Fibroblast of peridontal ligament (primary cell): ENCODE measurements at regions not wholly inside any gene's neighbourhood (a gene's known extent, or its start where the extent isn't known, plus 50 kb on each side); places are given as distances from the start of the nearest gene placed in this dataset.

ENCODE experiments used
- DNase-seq: peaks from one replicate; pipeline ENCODE4 v3.0.0-alpha.2; 2010; ENCODE audit errors: extremely low read depth

- no peak for DNase-seq
These were observed 847.3 kb upstream of the SOX11 start for GRCh38 chr2:4844881-4845280.

GRCh38 chr2:4862031-4862430 is 830.2 kb upstream of the SOX11 start:
- DNase-seq: no peak

GRCh38 chr2:4866198-4866597 is 826.0 kb upstream of the SOX11 start:
- DNase-seq: no peak

GRCh38 chr2:4868466-4868865 is 823.7 kb upstream of the SOX11 start:
- no peak for DNase-seq

- no peak for DNase-seq
These were observed 823.0 kb upstream of the SOX11 start for GRCh38 chr2:4869154-4869553.

- DNase-seq: no peak
These were observed 818.8 kb upstream of the SOX11 start for GRCh38 chr2:4873364-4873763.

- DNase-seq: no peak
These were observed 818.1 kb upstream of the SOX11 start for GRCh38 chr2:4873876-4874593.

GRCh38 chr2:4882421-4882820 is 809.8 kb upstream of the SOX11 start:
- DNase-seq: no peak

GRCh38 chr2:4882941-4883340 is 809.2 kb upstream of the SOX11 start:
- no peak for DNase-seq

GRCh38 chr2:4883375-4883774 is 808.8 kb upstream of the SOX11 start:
- DNase-seq: no peak

- no peak for DNase-seq
These were observed 808.0 kb upstream of the SOX11 start for GRCh38 chr2:4884117-4884571.

GRCh38 chr2:4891394-4891793 is 800.8 kb upstream of the SOX11 start:
- DNase-seq: no peak

GRCh38 chr2:4895371-4895770 is 796.8 kb upstream of the SOX11 start:
- DNase-seq: no peak

GRCh38 chr2:4898706-4899105 is 793.5 kb upstream of the SOX11 start:
- no peak for DNase-seq

- no peak for DNase-seq
These were observed 791.9 kb upstream of the SOX11 start for GRCh38 chr2:4900242-4900641.

- DNase-seq: no peak
These were observed 791.1 kb upstream of the SOX11 start for GRCh38 chr2:4900861-4901770.

GRCh38 chr2:4903656-4904348 is 788.4 kb upstream of the SOX11 start:
- no peak for DNase-seq

GRCh38 chr2:4908461-4908860 is 783.7 kb upstream of the SOX11 start:
- DNase-seq: no peak

GRCh38 chr2:4909346-4910009 is 782.7 kb upstream of the SOX11 start:
- no peak for DNase-seq

- no peak for DNase-seq
These were observed 778.1 kb upstream of the SOX11 start for GRCh38 chr2:4914036-4914435.

- DNase-seq: no peak
These were observed 777.6 kb upstream of the SOX11 start for GRCh38 chr2:4914551-4914950.

- no peak for DNase-seq
These were observed 776.8 kb upstream of the SOX11 start for GRCh38 chr2:4915357-4915756.
